GM12878 (cell line): ENCODE measurements at regions not wholly inside any gene's neighbourhood (a gene's known extent, or its start where the extent isn't known, plus 50 kb on each side); places are given as distances from the start of the nearest gene placed in this dataset.

ENCODE experiments used
- ATAC-seq: fragments of 200-7000 bp; cut with Tn5 transposase; 3 replicates; pipeline ENCODE4 v1.9.1; 2020; ENCODE audit warnings: mild to moderate bottlenecking, moderate library complexity
- BruUV-seq: library from RNA; stranded (reverse); fragments of 400-500 nt; replicated peaks from 2 replicates; lab custom pipeline; 2021; lab: Mats Ljungman, UMichigan
- CTCF ChIA-PET: fragments of 300-600 bp; sonication (Branson Sonifier 250); formaldehyde crosslinking; extraction: SDS; loops from one replicate; lab custom pipeline; 2021; ENCODE audit warnings: inconsistent platforms; lab: Yijun Ruan, JAX
- POLR2A ChIA-PET: fragments of 350-600 bp; formaldehyde crosslinking; extraction: SDS; loops from one replicate; lab custom pipeline; 2021; ENCODE audit warnings: inconsistent platforms; lab: Charles Lee
- RAD21 ChIA-PET: fragments of 300-600 bp; sonication (Branson Sonifier 250); formaldehyde crosslinking; loops from one replicate; lab custom pipeline; 2023; ENCODE audit warnings: antibody characterized with exemption; ENCODE audit not compliant: unreplicated experiment; lab: Charles Lee
- SMC1A ChIA-PET: fragments of 300-600 bp; sonication (Branson Sonifier 250); formaldehyde crosslinking; loops from one replicate; lab custom pipeline; 2023; ENCODE audit not compliant: unreplicated experiment, uncharacterized antibody; lab: Charles Lee
- DNase-seq: peaks from one replicate; pipeline ENCODE4 v3.0.0-alpha.2; 2011; ENCODE audit warnings: low read depth, low spot score
- FAIRE-seq: peaks from 3 replicates; lab custom pipeline; 2011; peaks lifted over from hg19 to GRCh38; lab: Jason Lieb, UNC
- H2AFZ ChIP-seq: 2 replicates; pipeline ENCODE4 v1.6.0; 2011; ENCODE audit warnings: low read depth, low read length, control low read depth; ENCODE audit not compliant: control insufficient read depth
- H3K27ac ChIP-seq: 2 replicates; pipeline ENCODE4 v1.5.1; 2011; ENCODE audit warnings: control low read depth; ENCODE audit not compliant: control insufficient read depth, insufficient read depth
- H3K27me3 ChIP-seq, 2 experiments: replicated peaks in 1 of 2; 2 replicates each; pipeline versions ENCODE4 v1.6.0 to v1.6.1; 2011; ENCODE audit warnings: low read length in 1 of 2; ENCODE audit not compliant: control insufficient read depth in 2 of 2, insufficient read depth in 2 of 2
- H3K36me3 ChIP-seq, 2 experiments: 2 replicates each; pipeline ENCODE4 v1.5.1; 2011; ENCODE audit warnings: low read length in 1 of 2; ENCODE audit not compliant: control insufficient read depth in 2 of 2, insufficient read depth in 2 of 2
- H3K4me1 ChIP-seq: 2 replicates; pipeline ENCODE4 v1.6.1; 2011; ENCODE audit warnings: mild to moderate bottlenecking, low read length, moderate library complexity, mixed read lengths; ENCODE audit not compliant: control insufficient read depth, insufficient read depth
- H3K4me2 ChIP-seq: 2 replicates; pipeline ENCODE4 v1.6.0; 2011; ENCODE audit warnings: control low read depth; ENCODE audit not compliant: control insufficient read depth, insufficient read depth
- H3K4me3 ChIP-seq: fragments of 200-600 bp; sonication (generic); 2 replicates; pipeline ENCODE4 v1.5.1; 2016
- H3K79me2 ChIP-seq: 2 replicates; pipeline ENCODE4 v1.6.0; 2011; ENCODE audit warnings: low read length; ENCODE audit not compliant: control insufficient read depth, insufficient read depth
- H3K9ac ChIP-seq: 2 replicates; pipeline ENCODE4 v1.8.0; 2011; ENCODE audit warnings: low read length, control low read depth, mixed read lengths; ENCODE audit not compliant: control insufficient read depth, insufficient read depth
- H3K9me3 ChIP-seq: replicated peaks from 3 replicates; pipeline ENCODE4 v1.5.1; 2011; ENCODE audit warnings: mild to moderate bottlenecking, low read length; ENCODE audit not compliant: control insufficient read depth, insufficient read depth
- H4K20me1 ChIP-seq: 2 replicates; pipeline ENCODE4 v1.6.0; 2011; ENCODE audit not compliant: control insufficient read depth, insufficient read depth
- BCLAF1 ChIP-seq: fragments of 450-650 bp; IDR thresholded peaks from 2 replicates; pipeline ENCODE4 v1.6.1; 2017; ENCODE audit warnings: antibody characterized with exemption, mild to moderate bottlenecking, moderate library complexity
- ETV6 ChIP-seq, 2 experiments: fragments of 450-650 bp in 1 of 2; IDR thresholded peaks in 1 of 2; conservative IDR thresholded peaks in 1 of 2; 2 replicates each; pipeline ENCODE4 v1.6.1; 2014; ENCODE audit warnings: antibody characterized with exemption in 1 of 2, borderline replicate concordance in 1 of 2, low read depth in 1 of 2, mild to moderate bottlenecking in 1 of 2, moderate library complexity in 1 of 2
- HSF1 ChIP-seq: fragments of 150-350 bp; IDR thresholded peaks from 2 replicates; pipeline ENCODE4 v1.6.1; 2014; ENCODE audit warnings: mild to moderate bottlenecking, low read depth, low read length
- IRF3 ChIP-seq: fragments of 450-650 bp; IDR thresholded peaks from 2 replicates; pipeline ENCODE4 v1.6.1; 2014; ENCODE audit warnings: mild to moderate bottlenecking
- MYB ChIP-seq: fragments of 150-350 bp; IDR thresholded peaks from 2 replicates; pipeline ENCODE4 v1.6.1; 2014; ENCODE audit warnings: mild to moderate bottlenecking, low read depth, low read length, borderline replicate concordance
- SP1 ChIP-seq: IDR thresholded peaks from one replicate; pipeline ENCODE4 v1.6.1; 2011; ENCODE audit warnings: low read depth, low read length
- SREBF1 ChIP-seq: IDR thresholded peaks from 2 replicates; pipeline ENCODE4 v1.6.1; 2012; ENCODE audit warnings: mild to moderate bottlenecking, low read length
- SUPT20H ChIP-seq: IDR thresholded peaks from 2 replicates; pipeline ENCODE4 v1.6.1; 2011; ENCODE audit warnings: low read depth, mild to moderate bottlenecking, low read length, moderate library complexity, borderline replicate concordance; ENCODE audit not compliant: control insufficient read depth
- TARDBP ChIP-seq: IDR thresholded peaks from 2 replicates; pipeline ENCODE4 v1.6.1; 2016; ENCODE audit warnings: borderline replicate concordance
- ZBED1 ChIP-seq: IDR thresholded peaks from 2 replicates; pipeline ENCODE4 v1.6.1; 2016; ENCODE audit warnings: borderline replicate concordance
- ZNF622 ChIP-seq: fragments of 450-650 bp; IDR thresholded peaks from 2 replicates; pipeline ENCODE4 v1.6.1; 2017; ENCODE audit warnings: mild to moderate bottlenecking, inconsistent platforms
- WGBS: methylation state at CpG from one replicate; pipeline ENCODE4 v1.1.6; 2016; ENCODE audit warnings: low lambda C conversion rate; ENCODE audit not compliant: insufficient replicate concordance, insufficient coverage; ENCODE audit errors: missing lambda C conversion rate; 5-methylcytosine and 5-hydroxymethylcytosine counted together
- in situ Hi-C: fragments of 300-500 bp; cut with MboI; formaldehyde crosslinking; loops from 9 replicates; pipeline ENCODE4 v1.14.3; 2018; ENCODE audit warnings: mixed read lengths
- intact Hi-C: fragments of 100-400 bp; cut with micrococcal nuclease; formaldehyde crosslinking; loops from one replicate; pipeline ENCODE4 v1.14.2; 2022; ENCODE audit not compliant: unreplicated experiment

GRCh38 chr3:124230998-124231397 is 239.1 kb upstream of the ROPN1 start:
- no peak overlapping the region for H3K4me3 ChIP-seq
- no peak for ATAC-seq
- no peak overlapping the region for H3K4me2 ChIP-seq
- no TSS peak for BruUV-seq
- H3K27ac ChIP-seq = no peak overlapping the region
- no peak overlapping the region for H3K9ac ChIP-seq
- intact Hi-C loops = no loop called here
- 29% methylated on average over 7 of the region's 7 CpGs for WGBS
- H2AFZ ChIP-seq = no peak overlapping the region
- FAIRE-seq = no peak
- H3K27me3 ChIP-seq = peaks cover 2 to 5% of the 10 kb centered on the region in 2 experiments; a peak in 1 of 4 replicates
- SMC1A ChIA-PET = interaction anchor here (0.6 kb wide), 1 partner anchor 1338 kb away, joined by 3 read pairs; no protein-coding TSS in a partner anchor
- H4K20me1 ChIP-seq = no peaks in the 10 kb centered on the region
- H3K36me3 ChIP-seq = no peaks in the 10 kb centered on the region
- H3K4me1 ChIP-seq = no peaks in the 10 kb centered on the region
- in situ Hi-C loops = no loop called here
- POLR2A ChIA-PET = no interaction called here
- RAD21 ChIA-PET = no interaction called here
- TF ChIP-seq ETV6 (conservative IDR thresholded peaks at IDR 0.05 in 1 of 2, IDR thresholded peaks at IDR 0.05 in 1 of 2; ENCODE audit: borderline replicate concordance in 1 of 2, low read depth in 1 of 2) (no peak), TARDBP (no peak), ZBED1 (no peak), MYB (no peak), SP1 (no peak), SREBF1 (no peak), SUPT20H (no peak), HSF1 (no peak), IRF3 (no peak), ZNF622 (no peak), BCLAF1 (no peak)
- H3K79me2 ChIP-seq = no peaks in the 10 kb centered on the region
- DNase-seq = no peak
- no peaks in the 10 kb centered on the region for H3K9me3 ChIP-seq
- CTCF ChIA-PET = interaction anchor here (0.7 to 1.2 kb wide), 2 partner anchors 23 to 76 kb away, joined by 3 read pairs; no protein-coding TSS in a partner anchor
